ENCODE measurements at regions not wholly inside any gene's neighbourhood (a gene's known extent, or its start where the extent isn't known, plus 50 kb on each side); places are given as distances from the start of the nearest gene placed in this dataset.

- TF ChIP-seq, protein P1, sequence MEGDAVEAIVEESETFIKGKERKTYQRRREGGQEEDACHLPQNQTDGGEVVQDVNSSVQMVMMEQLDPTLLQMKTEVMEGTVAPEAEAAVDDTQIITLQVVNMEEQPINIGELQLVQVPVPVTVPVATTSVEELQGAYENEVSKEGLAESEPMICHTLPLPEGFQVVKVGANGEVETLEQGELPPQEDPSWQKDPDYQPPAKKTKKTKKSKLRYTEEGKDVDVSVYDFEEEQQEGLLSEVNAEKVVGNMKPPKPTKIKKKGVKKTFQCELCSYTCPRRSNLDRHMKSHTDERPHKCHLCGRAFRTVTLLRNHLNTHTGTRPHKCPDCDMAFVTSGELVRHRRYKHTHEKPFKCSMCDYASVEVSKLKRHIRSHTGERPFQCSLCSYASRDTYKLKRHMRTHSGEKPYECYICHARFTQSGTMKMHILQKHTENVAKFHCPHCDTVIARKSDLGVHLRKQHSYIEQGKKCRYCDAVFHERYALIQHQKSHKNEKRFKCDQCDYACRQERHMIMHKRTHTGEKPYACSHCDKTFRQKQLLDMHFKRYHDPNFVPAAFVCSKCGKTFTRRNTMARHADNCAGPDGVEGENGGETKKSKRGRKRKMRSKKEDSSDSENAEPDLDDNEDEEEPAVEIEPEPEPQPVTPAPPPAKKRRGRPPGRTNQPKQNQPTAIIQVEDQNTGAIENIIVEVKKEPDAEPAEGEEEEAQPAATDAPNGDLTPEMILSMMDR (IDR thresholded peaks at IDR 0.05; ENCODE audit: low read depth, low read length), result no peak
- TF ChIP-seq EZH2phosphoT487 (IDR thresholded peaks at IDR 0.05; ENCODE audit: low read depth), result no peak
Measured at GRCh38 chr4:175884048-175884447, 72.0 kb upstream of the GPM6A start.

Data from OCI-LY3 (cell line).